HFFc6 (cell line): ENCODE measurements at regions not wholly inside any gene's neighbourhood (a gene's known extent, or its start where the extent isn't known, plus 50 kb on each side); places are given as distances from the start of the nearest gene placed in this dataset.

ENCODE experiments used
- DNase-seq: peaks from one replicate; pipeline ENCODE4 v3.0.0-alpha.2; 2018
- H3K27ac Mint-ChIP-seq: 2 replicates; pipeline ENCODE4 v1.8.0; 2020; ENCODE audit warnings: mild to moderate bottlenecking, mixed read lengths
- H3K27me3 Mint-ChIP-seq: 2 replicates; pipeline ENCODE4 v1.8.0; 2021; ENCODE audit warnings: mild to moderate bottlenecking, moderate library complexity, mixed read lengths; ENCODE audit not compliant: insufficient read depth
- H3K36me3 Mint-ChIP-seq: 2 replicates; pipeline ENCODE4 v1.8.0; 2021; ENCODE audit warnings: low read depth, mixed read lengths
- H3K4me1 Mint-ChIP-seq: 2 replicates; pipeline ENCODE4 v1.8.0; 2020; ENCODE audit warnings: low read depth, mixed read lengths
- H3K4me3 Mint-ChIP-seq: 2 replicates; pipeline ENCODE4 v1.8.0; 2020; ENCODE audit warnings: mild to moderate bottlenecking, moderate library complexity, mixed read lengths
- H3K9me3 Mint-ChIP-seq: 2 replicates; pipeline ENCODE4 v1.8.0; 2020; ENCODE audit warnings: mild to moderate bottlenecking, mixed read lengths
- CTCF ChIP-seq: fragments of 200-600 bp; sonication (generic); IDR thresholded peaks from 2 replicates; pipeline ENCODE4 v1.5.0; 2021; ENCODE audit warnings: antibody characterized with exemption, mild to moderate bottlenecking

DNA sequence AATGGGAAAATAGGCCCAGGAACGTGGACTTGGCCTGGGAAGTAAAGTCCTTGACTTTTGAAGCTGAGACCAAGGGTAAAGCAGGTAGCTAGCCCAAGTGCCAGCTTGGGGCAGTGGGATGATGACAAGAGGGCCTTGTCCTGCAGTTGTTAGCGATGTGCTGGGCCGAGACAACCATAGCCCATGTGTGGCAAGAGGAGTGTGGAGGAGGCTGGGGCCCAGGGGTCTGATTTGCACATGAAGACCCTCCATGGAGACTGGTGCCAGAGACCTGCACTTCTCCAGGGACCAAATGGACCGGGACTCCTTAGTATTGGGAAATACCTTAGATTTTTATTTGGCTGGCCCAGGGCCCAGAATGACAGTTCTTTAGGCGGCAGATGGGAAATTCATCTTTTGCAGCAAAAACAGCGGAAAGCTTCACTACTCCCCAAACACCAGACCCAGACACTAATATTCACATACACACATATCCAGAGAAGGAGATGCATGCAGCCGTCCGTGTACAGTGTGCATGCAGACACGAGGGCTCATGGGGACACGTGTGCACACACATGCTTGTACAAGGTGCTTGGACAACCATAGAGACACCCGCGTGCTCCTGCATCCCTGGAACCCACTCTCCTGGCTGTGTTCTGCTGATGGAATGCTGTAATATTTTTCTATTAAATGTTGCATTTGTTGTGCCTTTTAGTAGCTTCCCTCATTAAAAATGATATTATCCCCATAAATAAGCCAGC, 78.1 kb upstream of the CSF3R start:
- no peak for TF ChIP-seq CTCF
- H3K27ac Mint-ChIP-seq: no peak overlapping the region
- no peaks in the 10 kb centered on the region for H3K36me3 Mint-ChIP-seq
- no peak overlapping the region for H3K4me3 Mint-ChIP-seq
- no peaks in the 10 kb centered on the region for H3K9me3 Mint-ChIP-seq
- no peaks in the 10 kb centered on the region for H3K4me1 Mint-ChIP-seq
- peaks cover 14% of the 10 kb centered on the region for H3K27me3 Mint-ChIP-seq
- no peak for DNase-seq

DNA sequence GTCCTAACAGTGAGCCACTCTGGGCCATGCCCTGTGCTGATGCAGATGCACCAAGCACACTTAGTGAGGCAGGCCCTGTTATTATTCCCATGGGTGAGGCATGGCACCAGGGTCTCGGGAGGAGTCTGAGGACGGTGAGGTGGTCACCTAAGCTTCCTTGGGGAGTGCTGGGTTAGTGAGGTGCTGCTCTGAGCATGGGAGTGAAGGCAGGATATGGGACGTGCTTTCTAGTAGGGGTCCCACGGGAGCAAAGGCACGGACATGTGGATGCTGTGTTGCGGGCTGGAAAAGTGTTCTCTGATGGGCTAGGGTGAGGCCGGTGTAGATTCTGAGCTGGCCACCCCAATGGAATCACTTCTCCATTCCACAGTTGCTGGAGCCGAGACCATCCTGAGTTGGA, 77.5 kb upstream of the CSF3R start:
- H3K4me3 Mint-ChIP-seq: no peak overlapping the region
- H3K9me3 Mint-ChIP-seq: no peaks in the 10 kb centered on the region
- peaks cover 16% of the 10 kb centered on the region for H3K27me3 Mint-ChIP-seq
- no peaks in the 10 kb centered on the region for H3K4me1 Mint-ChIP-seq
- H3K27ac Mint-ChIP-seq: no peak overlapping the region
- no peak for DNase-seq
- H3K36me3 Mint-ChIP-seq: no peaks in the 10 kb centered on the region
- TF ChIP-seq CTCF: no peak

GRCh38 chr1:36559061-36559460, 76.3 kb upstream of the CSF3R start:
- no peak for DNase-seq

DNA sequence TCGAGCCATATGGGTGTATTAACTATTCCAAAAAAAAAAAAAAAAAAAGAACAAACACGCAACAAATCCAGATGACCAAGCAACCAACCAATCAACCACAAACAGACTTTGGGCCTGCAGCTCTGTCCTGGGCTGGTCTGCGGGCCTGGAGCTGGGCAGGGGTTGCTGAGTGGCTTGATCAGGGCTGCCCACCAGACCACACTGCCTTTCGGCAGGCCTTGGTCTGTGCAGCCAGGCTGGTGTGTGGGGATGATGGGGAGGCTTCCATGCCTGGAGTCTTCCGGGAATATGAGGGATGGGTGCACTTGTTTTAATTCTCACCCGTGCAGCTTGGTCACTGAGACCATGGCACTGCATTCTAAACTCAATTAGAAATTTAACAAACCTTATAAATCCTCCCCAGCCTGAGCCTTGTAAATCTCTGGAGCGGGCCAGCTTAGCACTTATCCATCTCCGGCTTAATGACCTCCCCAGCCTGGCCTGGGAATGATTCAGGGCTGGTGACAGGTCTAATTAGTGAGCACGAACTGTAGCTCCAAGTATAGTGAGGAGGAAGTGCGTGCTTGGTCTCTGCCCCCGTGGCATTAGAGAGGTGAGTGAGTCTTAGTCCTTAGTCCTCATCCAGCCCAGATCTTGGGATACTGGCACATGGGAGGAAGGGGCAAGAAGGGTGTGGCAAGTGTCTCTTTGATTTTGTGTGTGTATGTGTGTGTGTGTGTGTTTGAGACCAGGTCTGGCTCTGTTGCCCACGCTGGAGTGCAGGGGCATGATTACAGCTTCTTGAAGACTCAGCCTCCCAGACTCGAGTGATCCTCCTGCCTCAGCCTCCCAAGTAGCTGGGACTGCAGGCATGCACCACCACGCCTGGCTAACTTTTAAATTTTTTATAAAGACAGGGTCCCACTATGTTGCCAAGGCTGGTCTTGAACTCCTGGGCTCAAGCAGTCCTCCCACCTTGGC, 74.6 kb upstream of the CSF3R start:
- DNase-seq: no peak
- no peaks in the 10 kb centered on the region for H3K4me1 Mint-ChIP-seq
- H3K27me3 Mint-ChIP-seq: peaks cover 20% of the 10 kb centered on the region
- TF ChIP-seq CTCF: no peak
- no peaks in the 10 kb centered on the region for H3K36me3 Mint-ChIP-seq
- H3K4me3 Mint-ChIP-seq: no peak overlapping the region
- no peak overlapping the region for H3K27ac Mint-ChIP-seq
- H3K9me3 Mint-ChIP-seq: no peaks in the 10 kb centered on the region

More at GRCh38 chr1:36559061-36559460, 76.3 kb upstream of the CSF3R start:
- H3K36me3 Mint-ChIP-seq: no peaks in the 10 kb centered on the region
- H3K27me3 Mint-ChIP-seq: peaks cover 16% of the 10 kb centered on the region
- TF ChIP-seq CTCF: no peak
- no peaks in the 10 kb centered on the region for H3K4me1 Mint-ChIP-seq
- no peak overlapping the region for H3K4me3 Mint-ChIP-seq
- H3K27ac Mint-ChIP-seq: no peak overlapping the region
- no peaks in the 10 kb centered on the region for H3K9me3 Mint-ChIP-seq

GRCh38 chr1:36555041-36555440, 72.3 kb upstream of the CSF3R start:
- TF ChIP-seq CTCF: no peak
- peaks cover 19% of the 10 kb centered on the region for H3K27me3 Mint-ChIP-seq
- H3K36me3 Mint-ChIP-seq: no peaks in the 10 kb centered on the region
- DNase-seq: no peak
- H3K27ac Mint-ChIP-seq: no peak overlapping the region
- no peaks in the 10 kb centered on the region for H3K9me3 Mint-ChIP-seq
- H3K4me3 Mint-ChIP-seq: no peak overlapping the region
- no peaks in the 10 kb centered on the region for H3K4me1 Mint-ChIP-seq
